NCI-H128 (cell line): ENCODE measurements at regions not wholly inside any gene's neighbourhood (a gene's known extent, or its start where the extent isn't known, plus 50 kb on each side); places are given as distances from the start of the nearest gene placed in this dataset.

Experiments
- DNase-seq: peaks from one replicate; lab custom pipeline; 2025; ENCODE audit not compliant: unreplicated experiment; lab: John Stamatoyannopoulos, UW

DNA sequence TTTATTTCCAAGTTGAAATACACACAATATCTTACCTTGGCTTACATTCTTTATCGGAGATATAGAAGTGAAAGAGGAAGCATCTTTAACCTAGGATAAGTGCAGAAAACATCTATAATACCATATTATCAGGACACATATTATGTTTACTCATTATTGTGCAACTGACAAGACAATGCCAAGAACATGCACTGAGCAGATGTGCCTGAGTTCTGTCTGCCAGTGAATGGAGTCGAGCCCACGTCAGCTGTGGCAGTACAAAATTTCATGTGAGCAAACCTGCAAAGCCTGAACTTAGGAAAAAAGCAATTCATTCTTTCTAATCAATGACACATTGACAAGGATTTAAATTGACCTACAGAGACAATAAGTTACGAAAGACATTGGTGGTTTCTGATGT is 154.4 kb downstream of the AXIN2 start:
- no peak for DNase-seq

DNA sequence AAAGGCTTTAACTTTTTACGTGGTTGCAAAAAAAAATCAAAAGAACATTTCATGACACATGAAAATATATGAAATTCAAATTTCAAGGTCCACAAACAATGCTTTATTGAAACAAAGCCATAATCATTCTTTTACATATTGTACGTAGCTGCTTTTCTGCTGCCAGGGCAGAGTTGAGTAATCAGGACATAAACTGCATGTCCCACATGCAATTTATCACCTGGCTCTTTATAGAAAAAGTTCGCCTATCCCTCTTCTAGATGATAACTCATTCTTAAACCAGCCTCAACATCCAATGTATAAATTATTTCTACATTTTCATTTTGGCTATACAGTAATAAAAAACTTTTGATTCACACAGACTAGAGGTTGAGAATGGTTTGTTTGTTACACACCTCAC is 154.9 kb downstream of the AXIN2 start:
- DNase-seq: no peak

DNA sequence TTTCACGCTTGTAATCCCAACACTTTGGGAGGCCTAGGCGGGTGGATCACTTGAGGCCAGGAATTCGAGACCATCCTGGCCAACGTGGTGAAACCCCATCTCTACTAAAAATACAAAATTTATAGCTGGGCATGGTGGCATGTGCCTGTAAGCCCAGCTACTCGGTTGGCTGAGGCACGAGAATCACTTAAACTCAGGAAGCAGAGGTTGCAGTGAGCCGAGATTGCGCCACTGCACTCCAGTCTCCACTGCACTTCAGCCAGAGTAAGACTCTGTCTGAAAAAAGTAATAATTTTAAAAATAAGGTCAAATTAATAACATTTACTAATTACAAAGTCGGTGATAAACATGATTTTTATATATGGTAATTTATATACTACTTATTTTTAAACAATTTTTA is 155.9 kb downstream of the AXIN2 start:
- DNase-seq: no peak

DNA sequence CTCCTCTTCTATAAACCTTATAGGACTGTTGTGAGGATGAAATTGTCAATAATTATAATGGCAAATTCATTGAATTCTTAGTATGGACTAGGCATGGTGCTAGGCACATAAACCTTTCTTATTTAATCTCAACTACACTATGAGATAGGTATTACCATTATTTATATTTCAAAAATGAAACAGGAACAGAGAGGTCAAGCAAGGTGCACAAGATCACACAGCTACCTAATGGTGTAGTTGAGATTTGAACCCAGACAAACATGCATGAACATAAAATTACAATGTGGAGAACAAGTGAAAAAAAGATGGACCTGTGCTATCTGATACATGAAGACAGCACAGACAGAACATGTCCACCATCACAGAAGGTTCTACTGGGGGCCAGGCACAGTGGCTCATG is 156.7 kb downstream of the AXIN2 start:
- no peak for DNase-seq

DNA sequence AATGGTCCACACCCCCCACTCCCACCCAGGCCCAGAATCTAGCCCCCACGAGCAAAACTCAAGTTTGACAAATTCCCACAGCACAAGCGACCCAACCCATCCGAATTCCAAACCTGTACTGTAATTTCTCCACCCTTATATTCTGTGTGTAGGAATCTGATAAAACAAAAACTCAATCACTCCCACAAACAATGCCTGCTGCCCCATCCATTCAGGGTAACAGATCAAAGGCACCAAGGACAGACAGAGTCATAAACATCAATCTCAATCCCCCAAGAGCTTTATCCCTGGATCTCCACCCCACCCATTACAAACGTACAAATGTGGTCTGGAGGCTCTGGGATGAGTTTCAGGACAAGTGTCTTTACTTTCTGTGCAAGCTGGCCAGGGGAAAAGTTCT is 157.8 kb downstream of the AXIN2 start:
- no peak for DNase-seq

DNA sequence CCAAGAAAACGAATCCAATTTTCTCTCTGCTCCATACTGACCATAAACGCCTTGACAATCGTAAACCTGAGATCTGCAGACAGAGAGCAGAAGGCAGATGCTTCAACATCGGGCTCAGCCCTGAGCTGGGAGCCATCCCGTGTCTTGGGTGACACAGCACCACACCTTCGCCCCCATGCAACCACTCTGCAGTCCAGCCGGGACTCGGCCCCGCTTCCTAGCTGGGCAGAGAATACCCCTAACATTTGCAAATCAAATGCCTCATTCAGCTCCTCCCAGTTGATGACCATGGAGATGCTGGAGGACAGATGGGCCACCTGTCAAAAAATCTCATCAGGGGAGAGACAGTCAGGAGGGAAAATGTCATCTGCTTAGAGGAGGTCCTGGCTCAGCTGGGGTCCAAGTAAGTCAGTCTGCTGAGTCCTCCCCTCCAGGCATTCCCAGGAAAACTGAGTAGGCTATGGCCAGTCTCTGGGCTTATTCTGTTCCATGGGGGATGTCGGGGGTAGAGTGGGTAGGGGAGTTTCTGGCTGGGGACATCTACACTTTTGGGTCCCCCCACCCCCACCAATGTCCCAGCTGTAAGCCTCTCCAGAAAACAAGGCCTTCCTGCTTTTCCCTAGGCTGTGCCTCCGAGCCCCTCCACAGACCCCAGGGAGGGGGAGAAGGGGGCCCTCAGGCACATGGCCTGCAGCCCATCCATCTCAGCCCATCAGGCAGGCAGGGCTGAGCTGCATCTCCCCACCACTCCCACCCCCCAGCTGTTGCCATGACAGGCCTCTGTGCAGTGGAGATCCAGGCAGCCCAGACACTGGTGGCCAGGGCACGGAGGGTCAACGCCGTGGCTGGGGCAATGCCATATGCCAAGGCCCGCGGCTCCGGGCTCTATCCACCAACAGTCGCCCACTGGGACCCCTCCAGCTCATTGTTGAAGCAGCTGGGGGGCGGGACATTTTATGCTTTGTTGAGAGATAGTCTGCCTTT is 158.6 kb downstream of the AXIN2 start:
- DNase-seq: no peak

DNA sequence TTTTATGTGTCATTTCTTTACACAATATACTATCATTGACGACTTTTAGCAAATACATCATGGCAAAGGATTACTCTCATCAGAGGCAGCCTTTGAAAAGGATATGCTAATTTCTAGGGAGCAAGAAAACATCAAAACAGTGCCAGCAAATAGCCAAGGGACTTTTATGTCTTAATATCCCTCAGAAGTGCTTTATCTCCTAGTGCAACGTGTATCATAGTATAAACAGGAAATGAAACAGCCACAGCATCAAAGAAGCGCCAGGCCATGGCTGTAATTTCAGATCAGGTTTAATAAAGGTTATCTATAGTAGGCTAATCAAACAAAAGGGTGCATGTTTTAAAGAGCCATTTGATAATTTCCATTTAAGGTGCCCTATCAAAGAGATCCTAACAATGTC is 159.9 kb downstream of the AXIN2 start:
- DNase-seq: no peak

DNA sequence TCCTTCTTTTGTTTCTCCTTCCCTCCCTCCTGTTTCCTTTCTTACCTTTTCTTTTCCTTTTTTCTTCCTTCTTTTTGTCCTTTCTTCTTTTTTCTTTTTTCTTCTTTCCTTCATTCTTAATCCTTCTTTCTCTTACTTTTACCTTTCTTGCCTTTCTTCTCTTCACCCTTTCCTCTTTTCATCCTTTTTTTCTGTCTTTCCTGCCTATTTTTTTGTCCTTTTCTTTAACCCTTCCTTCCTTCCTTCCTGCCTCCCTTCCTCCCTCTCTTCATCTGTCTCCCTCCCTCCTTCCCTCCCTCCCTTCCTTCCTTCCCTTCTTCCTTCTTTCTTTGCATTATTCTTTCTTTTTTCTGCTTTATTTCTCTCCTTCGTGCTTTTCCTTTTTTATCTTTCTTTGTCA is 160.7 kb downstream of the AXIN2 start:
- no peak for DNase-seq

DNA sequence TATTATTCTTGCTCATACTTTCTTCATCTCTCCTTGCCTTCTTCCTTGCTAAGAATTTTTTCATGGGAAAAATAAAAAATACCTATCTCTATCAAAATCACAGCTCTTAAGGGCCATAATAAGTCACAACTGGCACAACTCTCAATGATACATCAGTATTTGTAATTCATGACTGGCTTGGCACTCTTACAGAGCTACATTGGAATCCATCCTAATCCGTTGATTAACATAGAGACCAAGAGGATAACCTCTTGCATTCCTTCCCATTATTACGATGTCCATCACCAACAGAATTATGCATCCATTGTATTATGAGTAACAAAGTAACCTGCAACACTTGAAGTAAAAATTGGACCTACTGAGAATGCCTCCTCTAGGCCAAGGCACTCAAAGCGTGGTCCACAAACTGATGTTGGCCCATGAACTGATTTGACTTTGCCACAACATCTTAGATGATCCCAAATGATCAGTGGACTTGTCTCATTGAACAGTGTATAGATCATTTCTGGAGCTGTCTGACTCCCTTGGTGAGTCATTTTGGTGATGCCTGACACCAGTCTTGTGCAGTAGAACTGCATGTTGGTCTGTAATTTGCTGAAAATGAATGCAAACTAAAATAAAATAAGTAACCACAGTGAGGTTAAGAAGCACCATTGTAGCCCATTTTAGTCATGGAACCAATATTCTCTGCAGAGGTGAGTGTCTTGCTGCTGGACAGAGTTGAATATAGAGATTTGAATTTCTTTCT is 163.2 kb downstream of the AXIN2 start:
- no peak for DNase-seq

DNA sequence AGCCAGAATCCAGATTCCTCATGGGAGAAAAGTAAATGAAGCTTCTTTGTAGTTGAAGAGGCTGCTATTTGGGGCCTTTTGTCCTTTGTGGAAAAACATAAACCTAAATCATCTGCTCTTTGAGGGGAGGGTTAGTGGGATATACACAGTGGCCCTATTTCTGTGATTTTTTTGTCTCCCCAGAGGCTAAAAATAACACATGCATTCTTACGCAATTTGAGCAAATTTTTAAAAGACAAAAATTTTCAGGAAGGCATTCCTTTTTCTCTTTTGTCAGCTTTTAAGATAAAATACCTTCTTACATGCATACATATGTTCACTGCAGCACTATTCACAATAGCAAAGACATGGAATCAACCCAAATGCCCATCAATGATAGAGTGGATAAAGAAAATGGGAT is 165.5 kb downstream of the AXIN2 start:
- DNase-seq: no peak

DNA sequence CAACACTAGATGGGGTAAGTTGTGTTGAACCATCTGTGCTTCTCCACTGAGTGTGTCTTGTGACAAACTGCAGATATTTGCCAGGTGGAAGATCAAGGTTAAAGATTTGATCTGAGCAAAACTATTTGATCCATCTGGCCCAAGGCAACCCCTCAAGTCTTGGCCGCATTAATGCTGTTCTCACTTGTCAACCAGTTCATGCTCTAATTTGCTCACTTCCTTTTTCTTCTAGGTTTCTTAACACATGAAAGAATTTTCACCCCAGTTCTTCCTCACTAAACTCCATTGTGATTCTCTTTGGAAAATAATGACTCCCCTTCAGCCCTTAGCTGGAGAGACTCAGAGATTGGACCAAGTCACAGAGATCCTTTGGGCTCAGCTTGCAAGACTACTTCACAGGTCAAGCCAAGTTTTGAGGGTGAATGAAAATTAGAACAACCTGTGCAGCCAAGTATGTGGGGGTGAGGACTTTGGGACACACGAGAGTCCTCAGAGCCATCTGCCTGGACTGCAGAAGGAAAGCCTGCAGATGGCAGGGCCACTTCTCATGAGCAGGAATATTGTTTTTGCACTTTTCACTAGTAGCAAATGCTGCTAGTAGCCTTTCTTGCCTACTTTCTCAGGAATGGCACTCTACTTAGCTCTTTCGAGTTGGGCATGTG is 166.5 kb downstream of the AXIN2 start:
- no peak for DNase-seq

DNA sequence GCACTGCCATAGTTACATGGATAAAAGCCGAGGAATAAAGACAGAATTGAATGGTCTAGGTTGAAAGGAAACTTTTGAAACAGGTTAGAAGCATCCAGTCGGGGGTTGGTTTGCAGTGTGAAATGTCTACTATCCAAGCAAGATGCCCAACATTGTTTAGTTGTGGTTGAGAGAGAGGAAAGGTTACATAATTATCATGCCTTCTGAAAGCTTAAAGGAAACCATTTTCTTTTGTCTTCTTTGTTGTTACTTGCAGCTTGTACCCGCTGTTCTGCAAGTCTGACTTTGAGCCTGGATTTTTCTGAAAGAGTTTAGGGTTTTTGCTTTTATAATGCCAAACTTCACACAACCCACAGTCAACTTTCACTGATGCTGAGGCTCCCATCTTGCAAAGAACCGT is 167.9 kb downstream of the AXIN2 start:
- no peak for DNase-seq

DNA sequence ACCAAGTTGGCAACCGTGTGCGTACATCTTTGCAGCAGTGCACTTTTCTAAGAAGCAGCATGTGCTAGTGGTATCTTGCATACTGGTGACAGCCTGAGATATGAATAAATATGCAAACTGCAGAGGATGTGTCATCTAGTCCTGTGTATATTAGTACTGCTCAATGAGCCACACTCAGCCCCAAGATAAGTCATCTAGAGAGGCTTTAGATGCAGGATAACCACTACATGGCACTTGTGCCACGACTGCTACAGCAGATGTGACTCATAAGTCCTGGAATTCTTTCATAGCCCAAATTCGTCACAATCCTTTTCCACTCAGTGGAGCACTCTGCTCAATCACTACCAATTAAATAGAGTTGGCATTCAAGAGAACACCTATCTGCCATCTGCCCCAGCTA is 171.5 kb downstream of the AXIN2 start:
- no peak for DNase-seq

DNA sequence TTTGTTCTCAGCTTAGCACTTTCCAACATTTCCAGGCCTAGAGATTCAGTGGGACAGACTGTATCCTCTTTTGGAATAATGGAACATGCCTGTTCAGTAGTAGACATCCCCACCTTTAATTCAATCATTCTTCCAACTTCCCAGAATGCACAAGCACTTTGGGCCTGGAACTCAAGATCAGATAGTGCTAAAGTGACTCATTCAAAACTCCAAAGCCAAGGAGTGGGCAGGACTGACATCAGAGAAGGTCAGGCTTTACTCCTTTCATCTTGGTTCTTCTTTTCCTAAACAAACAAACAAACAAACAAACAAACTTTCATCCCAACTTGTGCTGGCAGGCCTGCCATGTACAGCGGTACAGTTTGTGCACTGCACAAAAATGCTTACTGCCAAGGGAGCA is 172.0 kb downstream of the AXIN2 start:
- no peak for DNase-seq

DNA sequence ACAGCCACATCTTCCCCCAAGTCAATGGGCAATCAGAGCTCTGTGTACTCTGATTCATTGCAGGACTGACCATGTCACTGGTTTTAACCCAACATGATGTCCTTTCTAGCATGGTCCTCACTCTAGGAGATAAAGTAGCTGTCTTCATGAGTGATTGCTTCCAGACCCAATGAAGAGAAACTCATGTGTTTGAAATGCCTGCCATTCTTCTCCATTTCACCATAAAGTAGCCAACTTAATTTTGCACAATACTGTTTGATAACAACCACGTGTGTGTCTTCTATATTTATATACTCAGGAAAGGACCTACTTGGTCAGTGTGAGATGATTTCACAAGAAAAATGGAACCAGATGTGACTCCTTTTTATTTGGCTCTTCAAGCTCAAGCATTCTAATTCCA is 172.5 kb downstream of the AXIN2 start:
- no peak for DNase-seq

DNA sequence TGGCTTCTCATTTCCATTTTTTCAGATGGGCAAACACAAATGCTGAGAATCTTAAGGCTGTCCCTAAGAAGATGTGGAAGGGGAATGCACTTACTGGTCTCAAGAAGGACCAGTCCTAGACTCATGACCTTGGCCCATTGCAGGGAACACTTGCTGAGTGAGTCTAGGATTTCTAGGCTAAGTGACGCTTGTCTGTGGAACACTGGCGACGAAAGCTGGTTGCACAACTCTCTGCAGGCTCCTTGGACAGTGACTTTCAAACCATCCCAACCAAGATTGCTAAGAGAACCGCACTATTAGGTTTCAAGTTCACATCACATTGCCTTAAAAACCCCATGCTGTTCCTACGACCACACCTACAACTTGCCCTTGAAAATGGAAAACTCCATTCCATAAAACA is 174.1 kb downstream of the AXIN2 start:
- DNase-seq: no peak

DNA sequence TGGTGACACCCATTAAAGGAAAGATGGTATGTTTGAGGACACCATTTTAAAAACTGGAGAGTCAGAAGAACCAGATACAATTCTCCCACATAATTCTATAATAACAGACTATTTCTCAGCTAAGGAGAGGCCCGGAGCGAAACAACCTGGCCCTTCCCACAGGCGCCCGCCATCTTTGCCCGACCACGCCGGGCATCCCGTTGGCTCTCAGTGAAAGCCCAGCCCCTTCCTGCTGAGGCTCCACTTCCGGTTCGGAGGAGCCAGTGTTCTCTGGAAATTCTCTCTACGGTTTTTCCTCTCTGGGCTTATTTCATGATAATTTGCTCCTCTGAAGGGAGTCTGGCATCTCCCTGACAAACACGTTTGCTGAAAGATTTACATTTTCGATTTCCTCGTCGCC is 175.7 kb downstream of the AXIN2 start:
- DNase-seq: no peak

DNA sequence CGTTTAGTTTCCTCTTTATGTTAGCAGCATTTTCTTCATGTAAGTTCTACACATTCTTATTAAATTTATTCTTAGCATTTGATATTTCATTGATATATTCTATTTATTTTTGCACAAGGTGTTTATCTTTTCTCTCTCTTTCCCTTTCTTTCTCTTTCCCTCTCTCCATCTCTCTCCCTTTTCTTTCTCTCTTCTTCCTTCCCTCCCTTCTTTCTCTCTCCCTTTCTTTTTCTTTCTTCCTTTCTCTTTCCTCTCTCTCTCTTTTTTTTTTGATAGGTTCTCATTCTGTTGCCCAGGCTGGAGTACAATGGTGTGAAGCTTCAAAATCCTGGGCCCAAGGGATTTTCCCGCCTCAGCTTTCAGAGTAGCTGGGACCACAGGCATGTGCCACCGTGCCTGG is 176.4 kb downstream of the AXIN2 start:
- DNase-seq: no peak

DNA sequence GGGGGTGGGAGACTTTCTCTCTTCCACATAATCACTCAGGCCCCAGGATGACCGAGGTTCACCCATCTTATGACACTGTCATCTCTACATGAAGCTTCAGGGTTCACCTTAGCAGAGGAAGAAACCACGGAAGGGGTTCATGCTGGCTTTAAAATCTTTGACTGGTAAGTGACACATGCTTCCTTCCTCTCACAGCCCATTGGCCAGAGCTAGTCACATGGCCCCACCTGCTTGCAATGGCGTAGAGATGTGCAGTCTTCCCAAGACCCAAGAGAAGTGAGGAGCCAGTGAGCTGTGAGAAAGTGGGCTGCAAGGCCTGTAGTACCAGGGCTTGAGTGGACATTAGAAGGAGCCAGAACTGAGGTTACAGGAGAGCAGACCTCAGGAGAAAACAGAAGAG is 180.3 kb downstream of the AXIN2 start:
- DNase-seq: no peak

DNA sequence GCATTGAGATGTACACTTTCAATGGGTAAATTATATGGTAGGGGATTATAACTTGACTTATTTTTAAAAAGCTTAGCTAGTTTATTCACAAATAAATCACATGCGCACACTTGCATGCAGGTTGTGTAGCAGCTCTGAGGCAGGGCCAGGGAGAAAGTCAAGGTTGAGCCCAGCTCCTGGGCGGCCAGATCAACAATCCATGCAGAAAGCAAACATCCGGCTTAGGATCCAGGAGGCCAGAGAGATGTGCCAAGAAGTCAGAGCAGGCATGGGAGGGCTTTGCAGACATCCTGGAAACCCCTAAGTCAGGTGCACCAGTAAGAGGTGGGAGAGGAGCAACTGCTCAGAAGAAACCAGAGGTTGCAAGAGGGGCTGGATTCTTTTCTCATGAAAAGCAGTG is 186.5 kb downstream of the AXIN2 start:
- no peak for DNase-seq

DNA sequence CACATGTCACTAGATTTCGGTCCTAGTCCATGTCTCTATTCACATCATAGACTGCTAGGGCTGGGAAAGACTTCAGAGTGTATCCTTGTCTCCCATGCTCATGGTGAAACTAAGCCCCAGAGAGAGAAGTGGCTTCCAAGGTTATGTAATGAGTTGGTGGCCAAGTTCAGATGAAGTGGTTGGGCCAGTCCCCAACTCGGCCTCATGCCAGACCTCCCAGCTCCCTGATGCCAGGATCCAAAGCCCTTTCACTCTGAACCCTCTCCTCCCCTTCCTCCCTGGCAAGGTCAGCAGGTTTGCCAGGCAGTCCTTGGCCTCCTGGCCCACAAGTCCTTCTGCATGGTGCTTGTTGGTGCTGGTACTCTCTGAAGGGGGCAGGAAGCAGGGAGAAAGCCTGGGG is 189.7 kb downstream of the AXIN2 start:
- DNase-seq: no peak

DNA sequence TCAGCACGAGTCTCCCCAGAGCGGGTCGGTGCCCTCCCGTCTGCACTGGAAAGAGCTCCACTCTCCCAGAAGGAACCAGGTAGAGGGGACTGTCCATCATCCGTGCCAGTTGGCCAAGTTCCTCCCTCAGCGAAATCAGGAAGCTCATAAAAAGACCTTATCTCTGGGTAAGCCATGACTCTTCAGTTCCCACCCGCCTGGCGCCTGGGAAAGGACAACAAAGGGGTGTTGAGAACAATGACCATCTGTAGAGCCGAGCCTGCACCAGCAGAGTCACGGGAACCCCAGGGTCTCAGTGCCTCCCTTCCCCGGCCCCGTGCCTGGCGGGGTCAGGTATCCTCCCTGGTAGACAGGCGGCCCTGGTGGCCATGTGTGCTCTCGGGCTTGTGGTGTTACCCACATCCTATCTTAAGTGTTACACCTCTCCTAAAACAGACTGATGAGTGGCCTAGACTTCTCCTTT is 190.7 kb downstream of the AXIN2 start:
- no peak for DNase-seq
